GM12874 (cell line): ENCODE measurements at regions not wholly inside any gene's neighbourhood (a gene's known extent, or its start where the extent isn't known, plus 50 kb on each side); places are given as distances from the start of the nearest gene placed in this dataset.

Source experiments
- TF ChIP-seq, protein P1 (sequence below): IDR thresholded peaks from 2 replicates; pipeline ENCODE4 v1.5.1; 2011; ENCODE audit warnings: low read depth, mild to moderate bottlenecking, control low read depth, low read length, moderate library complexity; ENCODE audit not compliant: insufficient read depth

DNA sequence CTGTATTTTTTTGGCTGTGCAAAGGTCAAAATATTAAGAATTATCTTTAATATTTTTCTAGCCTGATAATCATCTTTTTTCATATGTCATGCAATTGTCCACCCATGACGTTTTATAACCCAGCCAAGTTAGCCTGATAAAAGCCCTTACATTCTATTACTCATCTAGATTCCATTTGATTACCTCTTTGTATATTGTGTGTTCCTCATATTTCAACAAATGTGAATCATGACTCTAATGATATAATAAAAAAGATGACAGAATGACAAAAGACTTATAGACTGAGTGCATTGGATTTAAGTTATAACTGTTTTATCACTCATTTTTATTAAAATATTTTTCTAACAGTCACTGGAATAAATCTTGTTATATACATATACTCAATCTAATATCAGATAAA is 1560.0 kb upstream of the LRRTM3 start:
- TF ChIP-seq, protein P1, sequence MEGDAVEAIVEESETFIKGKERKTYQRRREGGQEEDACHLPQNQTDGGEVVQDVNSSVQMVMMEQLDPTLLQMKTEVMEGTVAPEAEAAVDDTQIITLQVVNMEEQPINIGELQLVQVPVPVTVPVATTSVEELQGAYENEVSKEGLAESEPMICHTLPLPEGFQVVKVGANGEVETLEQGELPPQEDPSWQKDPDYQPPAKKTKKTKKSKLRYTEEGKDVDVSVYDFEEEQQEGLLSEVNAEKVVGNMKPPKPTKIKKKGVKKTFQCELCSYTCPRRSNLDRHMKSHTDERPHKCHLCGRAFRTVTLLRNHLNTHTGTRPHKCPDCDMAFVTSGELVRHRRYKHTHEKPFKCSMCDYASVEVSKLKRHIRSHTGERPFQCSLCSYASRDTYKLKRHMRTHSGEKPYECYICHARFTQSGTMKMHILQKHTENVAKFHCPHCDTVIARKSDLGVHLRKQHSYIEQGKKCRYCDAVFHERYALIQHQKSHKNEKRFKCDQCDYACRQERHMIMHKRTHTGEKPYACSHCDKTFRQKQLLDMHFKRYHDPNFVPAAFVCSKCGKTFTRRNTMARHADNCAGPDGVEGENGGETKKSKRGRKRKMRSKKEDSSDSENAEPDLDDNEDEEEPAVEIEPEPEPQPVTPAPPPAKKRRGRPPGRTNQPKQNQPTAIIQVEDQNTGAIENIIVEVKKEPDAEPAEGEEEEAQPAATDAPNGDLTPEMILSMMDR, result no peak

DNA sequence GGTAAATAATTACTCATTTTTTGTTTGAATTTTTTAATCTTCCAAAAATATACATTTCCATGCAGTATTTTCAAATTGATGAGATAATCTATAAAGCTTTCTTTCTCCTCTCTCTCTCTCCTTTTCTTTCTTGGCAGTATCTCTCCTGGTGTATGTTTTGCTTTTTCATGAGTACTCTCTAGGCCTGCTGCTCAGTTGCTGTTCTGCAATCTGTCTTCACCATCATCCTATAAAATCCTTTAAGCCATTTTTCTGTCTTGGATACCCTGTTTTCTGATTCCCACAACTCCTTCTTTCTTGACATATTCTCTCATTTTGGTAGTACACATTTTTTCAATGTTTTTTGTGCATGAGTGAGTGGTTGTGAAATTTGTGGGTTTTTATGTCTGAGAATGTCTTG is 1558.1 kb upstream of the LRRTM3 start:
- TF ChIP-seq, protein P1, result no peak

DNA sequence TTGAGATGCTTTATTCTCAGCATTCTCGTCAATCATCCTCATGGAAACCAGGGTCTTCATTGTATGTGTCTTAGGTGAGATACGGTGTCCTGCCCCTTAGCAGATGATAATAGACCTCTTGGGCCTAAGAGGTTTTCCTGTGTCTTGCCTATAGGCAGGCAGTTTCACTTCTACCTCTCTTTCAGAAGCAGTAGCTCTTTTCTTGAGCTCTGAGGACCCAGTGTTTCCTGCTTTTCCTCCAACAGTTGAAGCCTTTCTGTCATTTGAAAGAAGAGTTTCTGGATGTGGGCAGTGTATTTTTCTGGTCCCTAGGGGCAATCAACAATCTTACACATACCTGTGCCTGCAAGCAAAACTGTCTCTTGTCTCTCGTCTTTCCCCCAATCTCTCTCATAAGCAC is 1550.3 kb upstream of the LRRTM3 start:
- TF ChIP-seq, protein P1, result no peak

DNA sequence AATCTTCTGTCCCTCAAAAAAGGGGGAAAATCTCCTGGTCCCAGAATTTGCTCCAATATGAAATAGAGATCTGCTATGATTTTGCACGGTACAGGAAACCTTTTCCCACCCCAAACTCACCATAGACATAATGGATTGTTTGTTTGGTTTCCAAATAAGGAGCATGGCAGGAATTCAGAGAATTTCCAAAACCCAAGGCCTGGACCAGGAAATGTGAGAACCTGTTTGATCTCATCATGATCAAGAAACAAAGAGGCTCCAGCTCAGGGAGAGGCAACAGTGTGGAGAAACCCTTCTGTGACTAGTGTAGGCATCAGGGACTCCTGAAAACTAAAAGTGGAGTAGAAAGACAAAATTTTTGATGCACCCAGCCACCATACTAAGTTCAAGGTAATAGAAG is 1548.1 kb upstream of the LRRTM3 start:
- TF ChIP-seq, protein P1, result no peak

DNA sequence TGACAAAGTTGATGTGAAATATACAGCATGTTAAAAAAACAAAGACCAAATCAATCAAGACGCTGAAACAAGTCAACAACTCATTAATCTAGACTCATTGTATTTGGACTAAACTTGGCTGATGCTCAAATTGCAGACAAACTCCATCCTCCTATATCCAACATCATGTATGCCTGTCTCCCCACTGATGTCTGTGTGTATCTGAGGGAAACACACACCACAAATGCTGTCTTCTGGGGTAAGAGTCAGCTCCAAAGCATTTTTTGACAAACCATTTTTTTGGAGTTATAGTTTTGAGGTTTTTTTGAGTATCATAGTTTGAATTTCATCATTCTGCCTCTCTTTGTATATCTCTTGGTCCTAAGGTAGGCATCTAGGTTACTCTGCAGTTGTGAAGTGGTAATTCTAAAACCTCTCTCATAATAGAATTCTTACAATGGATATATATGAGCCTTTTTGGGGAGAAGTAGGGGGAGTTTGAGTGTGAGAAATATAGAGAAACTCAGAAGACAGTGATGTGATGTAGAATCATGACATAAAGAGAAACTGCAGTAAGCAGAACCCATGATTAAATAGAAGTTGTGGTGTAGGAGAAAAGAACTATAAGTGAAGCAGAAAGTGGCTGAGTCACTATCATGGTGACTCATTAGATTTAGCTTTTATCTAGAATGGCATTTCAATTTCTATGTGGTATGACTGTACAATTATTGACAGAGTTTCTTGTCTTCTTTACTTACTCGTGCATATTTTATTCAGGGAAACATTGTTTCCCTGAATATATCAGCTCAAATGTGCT is 1531.1 kb upstream of the LRRTM3 start:
- TF ChIP-seq, protein P1, result no peak

DNA sequence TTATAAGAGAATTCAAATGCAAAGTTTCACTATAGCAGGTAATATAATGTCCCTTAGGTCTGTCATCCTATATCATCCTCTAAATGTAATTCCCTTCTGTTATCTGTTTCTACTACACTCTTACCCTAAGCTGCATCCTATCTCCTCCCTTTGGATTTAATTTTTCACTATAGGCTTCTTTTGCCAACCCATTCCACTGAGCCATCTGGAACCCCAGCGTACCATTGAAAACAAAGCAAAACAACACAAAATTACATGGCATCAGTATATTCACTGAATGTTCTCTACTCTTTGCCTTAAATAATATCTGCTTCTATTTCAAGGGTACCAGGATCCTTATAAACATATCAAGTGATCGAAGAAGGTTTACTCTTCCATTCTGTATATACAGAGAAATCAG is 1530.2 kb upstream of the LRRTM3 start:
- TF ChIP-seq, protein P1, result no peak

DNA sequence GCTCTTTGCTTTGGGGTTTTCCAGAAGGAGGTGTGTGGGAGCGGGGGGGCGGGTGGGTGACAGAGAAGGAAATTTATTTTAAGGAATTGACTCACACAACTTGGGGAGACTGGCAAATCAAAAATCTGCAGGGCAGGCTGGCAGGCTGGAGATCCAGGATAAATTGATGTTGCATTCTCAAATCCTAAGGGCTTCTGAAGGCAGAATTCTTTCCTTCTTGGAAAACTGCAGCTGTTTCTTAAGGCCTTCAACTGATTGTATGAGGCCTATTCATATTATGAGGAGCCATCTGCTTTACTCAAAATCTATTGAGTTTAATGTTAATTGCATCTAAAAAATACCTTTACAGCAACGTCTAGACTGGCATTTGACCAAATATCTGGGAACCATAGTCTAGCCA is 1528.8 kb upstream of the LRRTM3 start:
- TF ChIP-seq, protein P1, result no peak

DNA sequence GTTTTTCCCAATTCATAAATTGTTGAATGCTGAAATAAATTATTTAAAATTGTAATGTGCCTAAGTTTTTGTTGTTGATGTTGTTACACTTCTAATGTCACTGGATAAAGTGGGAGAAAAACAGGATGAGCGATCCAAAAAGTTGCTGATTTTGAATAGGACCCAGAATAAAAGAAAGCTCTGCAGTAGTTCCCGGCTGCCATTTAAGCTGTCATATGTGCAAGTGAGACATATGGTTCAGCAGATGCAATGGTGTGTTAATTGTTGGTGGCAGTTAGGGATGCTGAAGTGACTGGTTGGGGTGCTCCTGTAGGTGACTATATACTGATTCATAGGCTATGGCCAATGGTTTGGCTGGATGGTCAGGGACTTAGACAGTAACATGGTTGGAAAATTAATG is 1517.4 kb upstream of the LRRTM3 start:
- TF ChIP-seq, protein P1, result no peak
